ENCODE measurements at regions not wholly inside any gene's neighbourhood (a gene's known extent, or its start where the extent isn't known, plus 50 kb on each side); places are given as distances from the start of the nearest gene placed in this dataset.

GRCh38 chr21:27021046-27021445, 54.2 kb upstream of the ADAMTS5 start:
- no peak overlapping the region for H3K4me3 ChIP-seq (ENCODE audit: low read depth, low read length, poor library complexity, severe bottlenecking)
- CTCF ChIA-PET, result no interaction called here
- no TSS peak for BruUV-seq (replicated peaks)
- no peaks in the 10 kb centered on the region for H3K9me3 ChIP-seq (ENCODE audit: low read depth, low read length, poor library complexity, severe bottlenecking)
- POLR2A ChIA-PET (ENCODE audit: low non-redundant PET), result no interaction called here
- no peak for TF ChIP-seq EZH2 (IDR thresholded peaks at IDR 0.05; ENCODE audit: borderline replicate concordance, low read depth, low read length, poor library complexity, severe bottlenecking)
- TF ChIP-seq CTCF (conservative IDR thresholded peaks at IDR 0.05; ENCODE audit: low read depth, low read length), result no peak
- H3K27me3 ChIP-seq (replicated peaks; ENCODE audit: insufficient read depth, low read depth, low read length, poor library complexity), result no peaks in the 10 kb centered on the region
- no peaks in the 10 kb centered on the region for H3K36me3 ChIP-seq (ENCODE audit: insufficient read depth, low read length, poor library complexity, severe bottlenecking)
- H3K4me1 ChIP-seq (ENCODE audit: insufficient read depth, low read length, poor library complexity, severe bottlenecking), result no peaks in the 10 kb centered on the region
- no peak for DNase-seq (ENCODE audit: low spot score)
- intact Hi-C loops (cut with micrococcal nuclease; ENCODE audit: unreplicated experiment), result no loop called here
- no peak overlapping the region for H3K27ac ChIP-seq (ENCODE audit: low read depth, low read length, poor library complexity, severe bottlenecking)

DNA sequence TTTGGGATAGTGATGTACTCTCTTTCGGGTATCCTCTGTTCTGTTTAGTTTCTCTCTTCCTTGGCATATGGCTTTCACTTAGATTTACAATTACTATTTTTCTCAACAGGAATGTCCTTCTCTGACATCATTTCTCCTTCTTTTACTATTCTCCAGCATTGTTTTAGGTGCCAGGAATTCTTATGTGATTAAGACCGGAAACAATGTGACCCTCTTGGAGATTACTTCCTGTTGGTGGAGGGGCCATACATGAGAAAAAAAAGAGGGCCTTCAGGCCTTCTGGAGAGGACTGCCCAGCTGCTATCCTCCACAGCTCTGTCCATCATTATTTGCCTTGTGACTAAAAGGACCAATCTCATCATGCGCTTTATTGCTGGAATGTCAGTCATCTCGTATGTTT, 50.4 kb upstream of the ADAMTS5 start:
- BruUV-seq (replicated peaks), result no TSS peak
- DNase-seq (ENCODE audit: low spot score), result no peak

More for the DNA sequence above, 50.4 kb upstream of the ADAMTS5 start:
- Histone ChIP-seq H3K27ac (ENCODE audit: low read depth, low read length, poor library complexity, severe bottlenecking) (no peak overlapping the region), H3K27me3 (replicated peaks; ENCODE audit: insufficient read depth, low read depth, low read length, poor library complexity) (no peaks in the 10 kb centered on the region), H3K36me3 (ENCODE audit: insufficient read depth, low read length, poor library complexity, severe bottlenecking) (no peaks in the 10 kb centered on the region), H3K4me1 (ENCODE audit: insufficient read depth, low read length, poor library complexity, severe bottlenecking) (no peaks in the 10 kb centered on the region), H3K4me3 (ENCODE audit: low read depth, low read length, poor library complexity, severe bottlenecking) (no peak overlapping the region), H3K9me3 (ENCODE audit: low read depth, low read length, poor library complexity, severe bottlenecking) (no peaks in the 10 kb centered on the region)
- TF ChIP-seq CTCF (conservative IDR thresholded peaks at IDR 0.05; ENCODE audit: low read depth, low read length), result no peak
- TF ChIP-seq EZH2 (IDR thresholded peaks at IDR 0.05; ENCODE audit: borderline replicate concordance, low read depth, low read length, poor library complexity, severe bottlenecking), result no peak
- intact Hi-C loops (cut with micrococcal nuclease; ENCODE audit: unreplicated experiment), result no loop called here
- POLR2A ChIA-PET (ENCODE audit: low non-redundant PET), result no interaction called here
- CTCF ChIA-PET, result no interaction called here

Data from A673 (cell line).